SK-N-SH treated with all-trans-retinoic acid at 6 μM for 48 hours (cell line): ENCODE measurements at regions not wholly inside any gene's neighbourhood (a gene's known extent, or its start where the extent isn't known, plus 50 kb on each side); places are given as distances from the start of the nearest gene placed in this dataset.
A peak's percentile ranks its signal among the peaks of the same experiment; 100 is the strongest.

ENCODE experiments used
- ATAC-seq: fragments of 200-7000 bp; cut with Tn5 transposase; 3 replicates; pipeline ENCODE4 v1.9.1; 2020; ENCODE audit warnings: mild to moderate bottlenecking, moderate library complexity
- ARNTL ChIP-seq: fragments of 450-650 bp; formaldehyde crosslinking; IDR thresholded peaks from 2 replicates; pipeline ENCODE4 v1.5.0; 2020; ENCODE audit warnings: low read depth, mild to moderate bottlenecking, moderate library complexity, borderline replicate concordance
- BACH2 ChIP-seq: fragments of 250-450 bp; sonication (Bioruptor Pico); IDR thresholded peaks from 2 replicates; pipeline ENCODE4 v1.9.0; 2021; ENCODE audit warnings: mild to moderate bottlenecking, borderline replicate concordance
- CSDC2 ChIP-seq: fragments of 250-450 bp; sonication (Bioruptor Pico); IDR thresholded peaks from 2 replicates; pipeline ENCODE4 v1.5.0; 2020; ENCODE audit warnings: mild to moderate bottlenecking, moderate library complexity
- CSRNP3 ChIP-seq: fragments of 250-450 bp; sonication (Bioruptor Pico); IDR thresholded peaks from 2 replicates; pipeline ENCODE4 v1.5.1; 2021; ENCODE audit warnings: mild to moderate bottlenecking, moderate library complexity
- ESRRG ChIP-seq: fragments of 250-450 bp; sonication (Bioruptor Pico); IDR thresholded peaks from 2 replicates; pipeline ENCODE4 v1.6.1; 2021; ENCODE audit warnings: mild to moderate bottlenecking
- GLIS3 ChIP-seq: fragments of 250-450 bp; sonication (Bioruptor Pico); IDR thresholded peaks from 2 replicates; pipeline ENCODE4 v1.5.0; 2020; ENCODE audit warnings: mild to moderate bottlenecking, moderate library complexity
- ISL1 ChIP-seq: fragments of 250-450 bp; sonication (Bioruptor Pico); IDR thresholded peaks from 2 replicates; pipeline ENCODE4 v2.1.2; 2022; ENCODE audit warnings: mild to moderate bottlenecking, moderate library complexity
- OSR1 ChIP-seq: fragments of 250-450 bp; sonication (Bioruptor Pico); IDR thresholded peaks from 2 replicates; pipeline ENCODE4 v1.8.0; 2022; ENCODE audit warnings: moderate library complexity, mild to moderate bottlenecking, inconsistent platforms
- POU6F1 ChIP-seq: fragments of 250-450 bp; sonication (Bioruptor Pico); IDR thresholded peaks from 2 replicates; pipeline ENCODE4 v1.8.0; 2021; ENCODE audit warnings: low read depth, mild to moderate bottlenecking, moderate library complexity, borderline replicate concordance
- PPARA ChIP-seq: fragments of 250-450 bp; sonication (Bioruptor Pico); IDR thresholded peaks from 2 replicates; pipeline ENCODE4 v1.5.0; 2020; ENCODE audit warnings: mild to moderate bottlenecking, borderline replicate concordance
- RARB ChIP-seq: fragments of 250-450 bp; sonication (Bioruptor Pico); IDR thresholded peaks from 2 replicates; pipeline ENCODE4 v1.8.0; 2021; ENCODE audit warnings: mild to moderate bottlenecking, moderate library complexity
- SNAI2 ChIP-seq: fragments of 250-450 bp; sonication (Bioruptor Pico); IDR thresholded peaks from 2 replicates; pipeline ENCODE4 v1.5.0; 2020; ENCODE audit warnings: mild to moderate bottlenecking, moderate library complexity
- TCF4 ChIP-seq: fragments of 250-450 bp; sonication (Bioruptor Pico); IDR thresholded peaks from 2 replicates; pipeline ENCODE4 v1.8.0; 2021; ENCODE audit warnings: mild to moderate bottlenecking, moderate library complexity, borderline replicate concordance
- TOX ChIP-seq: fragments of 250-450 bp; sonication (Bioruptor Pico); IDR thresholded peaks from 2 replicates; pipeline ENCODE4 v1.8.0; 2021; ENCODE audit warnings: mild to moderate bottlenecking, moderate library complexity, borderline replicate concordance
- ZC3H10 ChIP-seq: fragments of 250-450 bp; sonication (Bioruptor Pico); IDR thresholded peaks from 2 replicates; pipeline ENCODE4 v1.5.1; 2021; ENCODE audit warnings: mild to moderate bottlenecking, moderate library complexity
- ZFP3 ChIP-seq: fragments of 250-450 bp; sonication (Bioruptor Pico); IDR thresholded peaks from 2 replicates; pipeline ENCODE4 v1.5.0; 2020; ENCODE audit warnings: mild to moderate bottlenecking, moderate library complexity
- ZFP30 ChIP-seq: fragments of 450-650 bp; formaldehyde crosslinking; IDR thresholded peaks from 2 replicates; pipeline ENCODE4 v1.5.0; 2022; ENCODE audit warnings: mild to moderate bottlenecking, moderate library complexity
- ZNF565 ChIP-seq: fragments of 450-650 bp; formaldehyde crosslinking; conservative IDR thresholded peaks from 2 replicates; pipeline ENCODE4 v1.5.0; 2020; ENCODE audit warnings: low read depth, mild to moderate bottlenecking, moderate library complexity
- ZNF70 ChIP-seq: fragments of 450-650 bp; formaldehyde crosslinking; IDR thresholded peaks from 2 replicates; pipeline ENCODE4 v1.5.0; 2020; ENCODE audit warnings: mild to moderate bottlenecking, moderate library complexity
- ZNF8 ChIP-seq: fragments of 450-650 bp; formaldehyde crosslinking; IDR thresholded peaks from 2 replicates; pipeline ENCODE4 v1.5.0; 2020; ENCODE audit warnings: mild to moderate bottlenecking, moderate library complexity
- TF ChIP-seq, protein P1 (sequence below): fragments of 250-450 bp; sonication (Bioruptor Pico); IDR thresholded peaks from 2 replicates; pipeline ENCODE4 v1.5.1; 2020; ENCODE audit warnings: low read depth, mild to moderate bottlenecking, moderate library complexity
- TF ChIP-seq, protein P2 (sequence below): fragments of 250-450 bp; sonication (Bioruptor Pico); IDR thresholded peaks from 2 replicates; pipeline ENCODE4 v1.8.0; 2020; ENCODE audit warnings: mild to moderate bottlenecking, moderate library complexity, borderline replicate concordance
- TF ChIP-seq, protein P3 (sequence below): fragments of 250-450 bp; sonication (Bioruptor Pico); IDR thresholded peaks from 2 replicates; pipeline ENCODE4 v1.5.0; 2020; ENCODE audit warnings: mild to moderate bottlenecking, moderate library complexity

- ATAC-seq, result peak; percentile 78
Measured at GRCh38 chr18:70489986-70490933, 201.4 kb downstream of the SOCS6 start.

GRCh38 chr18:70489571-70489970, 200.7 kb downstream of the SOCS6 start:
- TF ChIP-seq ZNF8 (CRISPR knock-in tag), result no peak
- TF ChIP-seq, protein P1, sequence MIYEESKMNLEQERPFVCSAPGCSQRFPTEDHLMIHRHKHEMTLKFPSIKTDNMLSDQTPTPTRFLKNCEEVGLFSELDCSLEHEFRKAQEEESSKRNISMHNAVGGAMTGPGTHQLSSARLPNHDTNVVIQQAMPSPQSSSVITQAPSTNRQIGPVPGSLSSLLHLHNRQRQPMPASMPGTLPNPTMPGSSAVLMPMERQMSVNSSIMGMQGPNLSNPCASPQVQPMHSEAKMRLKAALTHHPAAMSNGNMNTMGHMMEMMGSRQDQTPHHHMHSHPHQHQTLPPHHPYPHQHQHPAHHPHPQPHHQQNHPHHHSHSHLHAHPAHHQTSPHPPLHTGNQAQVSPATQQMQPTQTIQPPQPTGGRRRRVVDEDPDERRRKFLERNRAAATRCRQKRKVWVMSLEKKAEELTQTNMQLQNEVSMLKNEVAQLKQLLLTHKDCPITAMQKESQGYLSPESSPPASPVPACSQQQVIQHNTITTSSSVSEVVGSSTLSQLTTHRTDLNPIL (CRISPR knock-in tag), result no peak
- TF ChIP-seq ZFP30 (CRISPR knock-in tag), result no peak
- no peak for TF ChIP-seq ARNTL (CRISPR knock-in tag)
- TF ChIP-seq RARB (CRISPR knock-in tag), result no peak
- no peak for TF ChIP-seq PPARA
- TF ChIP-seq ZFP3 (CRISPR knock-in tag), result no peak
- TF ChIP-seq ZNF70 (CRISPR knock-in tag), result no peak
- no peak for TF ChIP-seq GLIS3 (CRISPR knock-in tag)
- no peak for TF ChIP-seq BACH2
- no peak for TF ChIP-seq TCF4 (CRISPR knock-in tag)
- no peak for TF ChIP-seq ZNF565 (CRISPR knock-in tag)
- no peak for TF ChIP-seq ZC3H10 (CRISPR knock-in tag)
- TF ChIP-seq ESRRG, result no peak
- TF ChIP-seq, protein P2, sequence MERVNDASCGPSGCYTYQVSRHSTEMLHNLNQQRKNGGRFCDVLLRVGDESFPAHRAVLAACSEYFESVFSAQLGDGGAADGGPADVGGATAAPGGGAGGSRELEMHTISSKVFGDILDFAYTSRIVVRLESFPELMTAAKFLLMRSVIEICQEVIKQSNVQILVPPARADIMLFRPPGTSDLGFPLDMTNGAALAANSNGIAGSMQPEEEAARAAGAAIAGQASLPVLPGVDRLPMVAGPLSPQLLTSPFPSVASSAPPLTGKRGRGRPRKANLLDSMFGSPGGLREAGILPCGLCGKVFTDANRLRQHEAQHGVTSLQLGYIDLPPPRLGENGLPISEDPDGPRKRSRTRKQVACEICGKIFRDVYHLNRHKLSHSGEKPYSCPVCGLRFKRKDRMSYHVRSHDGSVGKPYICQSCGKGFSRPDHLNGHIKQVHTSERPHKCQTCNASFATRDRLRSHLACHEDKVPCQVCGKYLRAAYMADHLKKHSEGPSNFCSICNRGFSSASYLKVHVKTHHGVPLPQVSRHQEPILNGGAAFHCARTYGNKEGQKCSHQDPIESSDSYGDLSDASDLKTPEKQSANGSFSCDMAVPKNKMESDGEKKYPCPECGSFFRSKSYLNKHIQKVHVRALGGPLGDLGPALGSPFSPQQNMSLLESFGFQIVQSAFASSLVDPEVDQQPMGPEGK (CRISPR knock-in tag), result no peak
- TF ChIP-seq TOX, result no peak
- TF ChIP-seq ISL1 (CRISPR knock-in tag), result no peak
- no peak for TF ChIP-seq SNAI2 (CRISPR knock-in tag)
- TF ChIP-seq OSR1, result no peak
- TF ChIP-seq POU6F1, result no peak
- TF ChIP-seq, all 23 proteins: peak for 0
- ATAC-seq, result no peak

More at GRCh38 chr18:70489986-70490933, 201.4 kb downstream of the SOCS6 start:
- no peak for TF ChIP-seq ZFP30 (CRISPR knock-in tag)
- TF ChIP-seq, protein P1 (CRISPR knock-in tag), result no peak
- TF ChIP-seq ZNF565 (CRISPR knock-in tag), result no peak
- TF ChIP-seq ISL1 (CRISPR knock-in tag), result no peak
- no peak for TF ChIP-seq ESRRG

DNA sequence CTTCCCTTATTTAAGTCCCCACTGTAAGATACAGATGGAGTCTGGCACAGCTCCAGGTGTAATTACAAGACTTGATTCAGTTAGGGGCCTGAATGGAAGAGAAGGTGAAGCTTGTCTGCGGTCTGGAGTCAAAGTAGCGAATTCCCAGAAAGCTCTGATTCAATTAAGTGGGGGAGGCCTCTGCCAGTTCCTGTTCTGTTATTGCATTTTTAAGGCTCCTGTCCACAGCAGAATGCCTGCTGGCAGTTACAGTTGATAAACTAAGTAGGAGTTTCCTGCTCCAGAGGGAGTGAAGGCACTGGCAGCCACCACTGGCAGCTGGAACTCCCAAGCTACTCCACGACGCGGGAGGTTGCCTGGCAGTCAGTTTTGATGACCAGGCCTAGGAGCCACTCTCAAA, 181.1 kb downstream of the SOCS6 start:
- ATAC-seq, result peak; percentile 95
- TF ChIP-seq ZNF565 (CRISPR knock-in tag), result no peak
- TF ChIP-seq, protein P1 (CRISPR knock-in tag), result no peak
- 0 out of 2 replicates have a peak, but pooled peaks have one; percentile 42 for TF ChIP-seq PPARA
- peak; percentile 88 for TF ChIP-seq SNAI2 (CRISPR knock-in tag)
- TF ChIP-seq, protein P2 (CRISPR knock-in tag), result peak; percentile 86
- TF ChIP-seq, protein P3, sequence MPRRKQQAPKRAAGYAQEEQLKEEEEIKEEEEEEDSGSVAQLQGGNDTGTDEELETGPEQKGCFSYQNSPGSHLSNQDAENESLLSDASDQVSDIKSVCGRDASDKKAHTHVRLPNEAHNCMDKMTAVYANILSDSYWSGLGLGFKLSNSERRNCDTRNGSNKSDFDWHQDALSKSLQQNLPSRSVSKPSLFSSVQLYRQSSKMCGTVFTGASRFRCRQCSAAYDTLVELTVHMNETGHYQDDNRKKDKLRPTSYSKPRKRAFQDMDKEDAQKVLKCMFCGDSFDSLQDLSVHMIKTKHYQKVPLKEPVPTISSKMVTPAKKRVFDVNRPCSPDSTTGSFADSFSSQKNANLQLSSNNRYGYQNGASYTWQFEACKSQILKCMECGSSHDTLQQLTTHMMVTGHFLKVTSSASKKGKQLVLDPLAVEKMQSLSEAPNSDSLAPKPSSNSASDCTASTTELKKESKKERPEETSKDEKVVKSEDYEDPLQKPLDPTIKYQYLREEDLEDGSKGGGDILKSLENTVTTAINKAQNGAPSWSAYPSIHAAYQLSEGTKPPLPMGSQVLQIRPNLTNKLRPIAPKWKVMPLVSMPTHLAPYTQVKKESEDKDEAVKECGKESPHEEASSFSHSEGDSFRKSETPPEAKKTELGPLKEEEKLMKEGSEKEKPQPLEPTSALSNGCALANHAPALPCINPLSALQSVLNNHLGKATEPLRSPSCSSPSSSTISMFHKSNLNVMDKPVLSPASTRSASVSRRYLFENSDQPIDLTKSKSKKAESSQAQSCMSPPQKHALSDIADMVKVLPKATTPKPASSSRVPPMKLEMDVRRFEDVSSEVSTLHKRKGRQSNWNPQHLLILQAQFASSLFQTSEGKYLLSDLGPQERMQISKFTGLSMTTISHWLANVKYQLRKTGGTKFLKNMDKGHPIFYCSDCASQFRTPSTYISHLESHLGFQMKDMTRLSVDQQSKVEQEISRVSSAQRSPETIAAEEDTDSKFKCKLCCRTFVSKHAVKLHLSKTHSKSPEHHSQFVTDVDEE (CRISPR knock-in tag), result peak; percentile 98
- no peak for TF ChIP-seq CSDC2 (CRISPR knock-in tag)
- TF ChIP-seq TCF4 (CRISPR knock-in tag), result peak; percentile 93
- peak; percentile 81; the same call in 1 of the 2 replicates for TF ChIP-seq CSRNP3 (CRISPR knock-in tag)
- peak; percentile 89 for TF ChIP-seq ISL1 (CRISPR knock-in tag)
- peak; percentile 94 for TF ChIP-seq ZFP3 (CRISPR knock-in tag)
